Peyer's patch (tissue), 4 donors: ENCODE measurements at regions not wholly inside any gene's neighbourhood (a gene's known extent, or its start where the extent isn't known, plus 50 kb on each side); places are given as distances from the start of the nearest gene placed in this dataset.

Source experiments
- DNase-seq, 3 donors: peaks; one replicate each; pipeline ENCODE4 v3.0.0-alpha.2; 2017 to 2019
- H3K27ac ChIP-seq, 4 donors: fragments of 200-600 bp; sonication (generic); one replicate each; pipeline ENCODE4 v1.5.1; 2016 to 2019
- H3K27me3 ChIP-seq, 2 donors: fragments of 200-600 bp; sonication (generic); one replicate each; pipeline ENCODE4 v1.5.1; 2019
- H3K36me3 ChIP-seq, 3 donors: fragments of 200-600 bp; sonication (generic); one replicate each; pipeline ENCODE4 v1.5.1; 2016 to 2019
- H3K4me1 ChIP-seq, 4 donors: fragments of 200-600 bp; sonication (generic); one replicate each; pipeline ENCODE4 v1.5.1; 2016 to 2019
- H3K4me3 ChIP-seq, 4 donors: fragments of 200-600 bp; sonication (generic); 1 replicate in 3 of 4; 2 replicates in 1 of 4; pipeline ENCODE4 v1.5.1; 2016 to 2019; ENCODE audit warnings: mild to moderate bottlenecking in 1 of 4
- H3K9me3 ChIP-seq, 4 donors: fragments of 200-600 bp; sonication (generic); one replicate each; pipeline ENCODE4 v1.5.1; 2016 to 2019; ENCODE audit warnings: mild to moderate bottlenecking in 1 of 4
- POLR2A ChIP-seq, 2 donors: fragments of 450-650 bp; IDR thresholded peaks; one replicate each; pipeline ENCODE4 v1.5.1; 2017; ENCODE audit warnings: antibody characterized with exemption in 2 of 2, mild to moderate bottlenecking in 2 of 2, moderate library complexity in 2 of 2
- TF ChIP-seq, protein P1 (sequence below), 6 experiments: fragments of 450-650 bp in 4 of 6; fragments of 200-600 bp in 2 of 6; sonication (generic) in 1 of 6; IDR thresholded peaks; one replicate each; pipeline ENCODE4 v1.5.1; 2017 to 2019; ENCODE audit warnings: antibody characterized with exemption in 6 of 6, mild to moderate bottlenecking in 3 of 6, moderate library complexity in 1 of 6

- H3K27me3 ChIP-seq: no peaks in the 10 kb centered on the region
These were observed 1052.7 kb upstream of the ARRDC3 start for GRCh38 chr5:92435781-92436180.

GRCh38 chr5:92429646-92430045, 1046.5 kb upstream of the ARRDC3 start:
- DNase-seq: no peak
- Histone ChIP-seq H3K9me3 (no peaks in the 10 kb centered on the region), H3K27me3 (no peaks in the 10 kb centered on the region), H3K36me3 (no peaks in the 10 kb centered on the region), H3K4me1 (no peaks in the 10 kb centered on the region), H3K27ac (no peak overlapping the region), H3K4me3 (no peak overlapping the region)
- TF ChIP-seq POLR2A (IDR thresholded peaks at IDR 0.05): no peak
- TF ChIP-seq, protein P1, sequence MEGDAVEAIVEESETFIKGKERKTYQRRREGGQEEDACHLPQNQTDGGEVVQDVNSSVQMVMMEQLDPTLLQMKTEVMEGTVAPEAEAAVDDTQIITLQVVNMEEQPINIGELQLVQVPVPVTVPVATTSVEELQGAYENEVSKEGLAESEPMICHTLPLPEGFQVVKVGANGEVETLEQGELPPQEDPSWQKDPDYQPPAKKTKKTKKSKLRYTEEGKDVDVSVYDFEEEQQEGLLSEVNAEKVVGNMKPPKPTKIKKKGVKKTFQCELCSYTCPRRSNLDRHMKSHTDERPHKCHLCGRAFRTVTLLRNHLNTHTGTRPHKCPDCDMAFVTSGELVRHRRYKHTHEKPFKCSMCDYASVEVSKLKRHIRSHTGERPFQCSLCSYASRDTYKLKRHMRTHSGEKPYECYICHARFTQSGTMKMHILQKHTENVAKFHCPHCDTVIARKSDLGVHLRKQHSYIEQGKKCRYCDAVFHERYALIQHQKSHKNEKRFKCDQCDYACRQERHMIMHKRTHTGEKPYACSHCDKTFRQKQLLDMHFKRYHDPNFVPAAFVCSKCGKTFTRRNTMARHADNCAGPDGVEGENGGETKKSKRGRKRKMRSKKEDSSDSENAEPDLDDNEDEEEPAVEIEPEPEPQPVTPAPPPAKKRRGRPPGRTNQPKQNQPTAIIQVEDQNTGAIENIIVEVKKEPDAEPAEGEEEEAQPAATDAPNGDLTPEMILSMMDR (IDR thresholded peaks at IDR 0.05): no peak

More at GRCh38 chr5:92435781-92436180, 1052.7 kb upstream of the ARRDC3 start:
- no peaks in the 10 kb centered on the region for H3K4me1 ChIP-seq
- TF ChIP-seq POLR2A (IDR thresholded peaks at IDR 0.05): no peak
- TF ChIP-seq, protein P1 (IDR thresholded peaks at IDR 0.05): no peak
- no peaks in the 10 kb centered on the region for H3K9me3 ChIP-seq
- no peak for DNase-seq
- H3K4me3 ChIP-seq: no peak overlapping the region
- no peaks in the 10 kb centered on the region for H3K36me3 ChIP-seq
- H3K27ac ChIP-seq: no peak overlapping the region

- TF ChIP-seq, protein P1 (IDR thresholded peaks at IDR 0.05): no peak
- TF ChIP-seq POLR2A (IDR thresholded peaks at IDR 0.05): no peak
- DNase-seq: no peak
- Histone ChIP-seq H3K36me3 (no peaks in the 10 kb centered on the region), H3K4me3 (no peak overlapping the region), H3K4me1 (no peaks in the 10 kb centered on the region), H3K27me3 (no peaks in the 10 kb centered on the region), H3K27ac (no peak overlapping the region), H3K9me3 (no peaks in the 10 kb centered on the region)
These were observed 1045.3 kb upstream of the ARRDC3 start for GRCh38 chr5:92428415-92428814.

- Histone ChIP-seq H3K9me3 (no peaks in the 10 kb centered on the region), H3K4me3 (no peak overlapping the region), H3K4me1 (no peaks in the 10 kb centered on the region), H3K36me3 (no peaks in the 10 kb centered on the region), H3K27ac (no peak overlapping the region), H3K27me3 (no peaks in the 10 kb centered on the region)
- DNase-seq: no peak
- TF ChIP-seq, protein P1 (IDR thresholded peaks at IDR 0.05): no peak
- no peak for TF ChIP-seq POLR2A (IDR thresholded peaks at IDR 0.05)
These were observed 1041.8 kb upstream of the ARRDC3 start for GRCh38 chr5:92424785-92425426.

GRCh38 chr5:92421942-92422341, 1038.8 kb upstream of the ARRDC3 start:
- DNase-seq: no peak
- Histone ChIP-seq H3K4me3 (no peak overlapping the region), H3K27me3 (no peaks in the 10 kb centered on the region), H3K9me3 (no peaks in the 10 kb centered on the region), H3K4me1 (no peaks in the 10 kb centered on the region), H3K36me3 (no peaks in the 10 kb centered on the region), H3K27ac (no peak overlapping the region)
- TF ChIP-seq POLR2A (IDR thresholded peaks at IDR 0.05): no peak
- TF ChIP-seq, protein P1 (IDR thresholded peaks at IDR 0.05): no peak

- Histone ChIP-seq H3K27me3 (no peaks in the 10 kb centered on the region), H3K4me1 (no peaks in the 10 kb centered on the region), H3K9me3 (no peaks in the 10 kb centered on the region), H3K4me3 (no peak overlapping the region), H3K27ac (no peak overlapping the region), H3K36me3 (no peaks in the 10 kb centered on the region)
- TF ChIP-seq POLR2A (IDR thresholded peaks at IDR 0.05): no peak
- TF ChIP-seq, protein P1 (IDR thresholded peaks at IDR 0.05): no peak
- no peak for DNase-seq
These were observed 1038.1 kb upstream of the ARRDC3 start for GRCh38 chr5:92421196-92421595.
